ENCODE measurements at regions not wholly inside any gene's neighbourhood (a gene's known extent, or its start where the extent isn't known, plus 50 kb on each side); places are given as distances from the start of the nearest gene placed in this dataset.

GRCh38 chr3:5798809-5799208, 611.3 kb downstream of the EDEM1 start:
- H3K4me3 Mint-ChIP-seq, result no peak overlapping the region
- POLR2A ChIA-PET, result no interaction called here
- no peaks in the 10 kb centered on the region for H3K27me3 Mint-ChIP-seq
- CTCF ChIA-PET, result no interaction called here
- DNase-seq, result no peak
- no peaks in the 10 kb centered on the region for H3K9me3 Mint-ChIP-seq
- no peaks in the 10 kb centered on the region for H3K4me1 Mint-ChIP-seq
- H3K36me3 Mint-ChIP-seq (ENCODE audit: low read depth), result no peaks in the 10 kb centered on the region
- H3K27ac Mint-ChIP-seq, result no peak overlapping the region

GRCh38 chr3:5799398-5799797, 611.9 kb downstream of the EDEM1 start:
- ChIA-PET CTCF (no interaction called here), POLR2A (no interaction called here)
- H3K36me3 Mint-ChIP-seq (ENCODE audit: low read depth), result no peaks in the 10 kb centered on the region
- H3K4me1 Mint-ChIP-seq, result no peaks in the 10 kb centered on the region
- no peak for DNase-seq
- H3K27me3 Mint-ChIP-seq, result no peaks in the 10 kb centered on the region
- no peaks in the 10 kb centered on the region for H3K9me3 Mint-ChIP-seq
- no peak overlapping the region for H3K4me3 Mint-ChIP-seq
- no peak overlapping the region for H3K27ac Mint-ChIP-seq

GRCh38 chr3:5800965-5801364, 613.5 kb downstream of the EDEM1 start:
- Mint-ChIP-seq H3K4me1 (no peaks in the 10 kb centered on the region), H3K27me3 (no peaks in the 10 kb centered on the region), H3K4me3 (no peak overlapping the region), H3K27ac (no peak overlapping the region), H3K36me3 (ENCODE audit: low read depth) (no peaks in the 10 kb centered on the region), H3K9me3 (no peaks in the 10 kb centered on the region)
- ChIA-PET CTCF (no interaction called here), POLR2A (no interaction called here)
- DNase-seq, result no peak

GRCh38 chr3:5806192-5806591, 618.7 kb downstream of the EDEM1 start:
- Mint-ChIP-seq H3K9me3 (no peaks in the 10 kb centered on the region), H3K4me3 (no peak overlapping the region), H3K27me3 (no peaks in the 10 kb centered on the region), H3K27ac (no peak overlapping the region), H3K4me1 (no peaks in the 10 kb centered on the region), H3K36me3 (ENCODE audit: low read depth) (no peaks in the 10 kb centered on the region)
- ChIA-PET POLR2A (no interaction called here), CTCF (no interaction called here)
- no peak for DNase-seq

- Mint-ChIP-seq H3K4me1 (no peaks in the 10 kb centered on the region), H3K4me3 (no peak overlapping the region), H3K27me3 (no peaks in the 10 kb centered on the region), H3K9me3 (peaks cover 4% of the 10 kb centered on the region), H3K27ac (no peak overlapping the region), H3K36me3 (ENCODE audit: low read depth) (no peaks in the 10 kb centered on the region)
- ChIA-PET CTCF (no interaction called here), POLR2A (no interaction called here)
- DNase-seq, result no peak
Measured at GRCh38 chr3:5809586-5810246, 622.2 kb downstream of the EDEM1 start.

- Mint-ChIP-seq H3K9me3 (peaks cover 4% of the 10 kb centered on the region), H3K4me1 (no peaks in the 10 kb centered on the region), H3K27ac (no peak overlapping the region), H3K4me3 (no peak overlapping the region), H3K27me3 (no peaks in the 10 kb centered on the region), H3K36me3 (ENCODE audit: low read depth) (no peaks in the 10 kb centered on the region)
- CTCF ChIA-PET, result no interaction called here
- no peak for DNase-seq
- POLR2A ChIA-PET, result no interaction called here
Measured at GRCh38 chr3:5811016-5811415, 623.5 kb downstream of the EDEM1 start.

- ChIA-PET POLR2A (no interaction called here), CTCF (no interaction called here)
- Mint-ChIP-seq H3K4me3 (no peak overlapping the region), H3K9me3 (peaks cover 4% of the 10 kb centered on the region), H3K27me3 (no peaks in the 10 kb centered on the region), H3K36me3 (ENCODE audit: low read depth) (no peaks in the 10 kb centered on the region), H3K4me1 (no peaks in the 10 kb centered on the region), H3K27ac (no peak overlapping the region)
- no peak for DNase-seq
Measured at GRCh38 chr3:5813521-5813920, 626.0 kb downstream of the EDEM1 start.

GRCh38 chr3:5822843-5823242, 635.3 kb downstream of the EDEM1 start:
- Mint-ChIP-seq H3K9me3 (peaks cover 2% of the 10 kb centered on the region), H3K27ac (no peak overlapping the region), H3K4me1 (no peaks in the 10 kb centered on the region), H3K27me3 (no peaks in the 10 kb centered on the region), H3K4me3 (no peak overlapping the region), H3K36me3 (ENCODE audit: low read depth) (no peaks in the 10 kb centered on the region)
- ChIA-PET POLR2A (no interaction called here), CTCF (no interaction called here)
- no peak for DNase-seq

GRCh38 chr3:5826467-5826866, 639.0 kb downstream of the EDEM1 start:
- Mint-ChIP-seq H3K4me1 (no peaks in the 10 kb centered on the region), H3K27me3 (no peaks in the 10 kb centered on the region), H3K27ac (no peak overlapping the region), H3K36me3 (ENCODE audit: low read depth) (no peaks in the 10 kb centered on the region), H3K4me3 (no peak overlapping the region), H3K9me3 (peaks cover 2% of the 10 kb centered on the region)
- no peak for DNase-seq
- ChIA-PET CTCF (no interaction called here), POLR2A (no interaction called here)

- Mint-ChIP-seq H3K4me1 (no peaks in the 10 kb centered on the region), H3K36me3 (ENCODE audit: low read depth) (no peaks in the 10 kb centered on the region), H3K4me3 (no peak overlapping the region), H3K27ac (no peak overlapping the region), H3K27me3 (no peaks in the 10 kb centered on the region), H3K9me3 (no peaks in the 10 kb centered on the region)
- DNase-seq, result no peak
- ChIA-PET CTCF (no interaction called here), POLR2A (no interaction called here)
Measured at GRCh38 chr3:5828251-5828650, 640.7 kb downstream of the EDEM1 start.

GRCh38 chr3:5840056-5840455, 652.5 kb downstream of the EDEM1 start:
- H3K36me3 Mint-ChIP-seq (ENCODE audit: low read depth), result no peaks in the 10 kb centered on the region
- no peaks in the 10 kb centered on the region for H3K27me3 Mint-ChIP-seq
- H3K27ac Mint-ChIP-seq, result no peak overlapping the region
- ChIA-PET CTCF (no interaction called here), POLR2A (no interaction called here)
- H3K4me1 Mint-ChIP-seq, result no peaks in the 10 kb centered on the region
- peaks cover 7% of the 10 kb centered on the region for H3K9me3 Mint-ChIP-seq
- no peak for DNase-seq
- H3K4me3 Mint-ChIP-seq, result no peak overlapping the region

- Mint-ChIP-seq H3K27me3 (no peaks in the 10 kb centered on the region), H3K27ac (no peak overlapping the region), H3K36me3 (ENCODE audit: low read depth) (no peaks in the 10 kb centered on the region), H3K9me3 (peaks cover 7% of the 10 kb centered on the region), H3K4me3 (no peak overlapping the region), H3K4me1 (no peaks in the 10 kb centered on the region)
- ChIA-PET POLR2A (no interaction called here), CTCF (no interaction called here)
- DNase-seq, result no peak
Measured at GRCh38 chr3:5841599-5841998, 654.1 kb downstream of the EDEM1 start.

- POLR2A ChIA-PET, result no interaction called here
- Mint-ChIP-seq H3K36me3 (ENCODE audit: low read depth) (no peaks in the 10 kb centered on the region), H3K27me3 (no peaks in the 10 kb centered on the region), H3K4me3 (no peak overlapping the region), H3K9me3 (no peaks in the 10 kb centered on the region), H3K4me1 (no peaks in the 10 kb centered on the region), H3K27ac (no peak overlapping the region)
- DNase-seq, result no peak
- CTCF ChIA-PET, result no interaction called here
Measured at GRCh38 chr3:5846261-5846660, 658.8 kb downstream of the EDEM1 start.

- no peak for DNase-seq
- POLR2A ChIA-PET, result no interaction called here
- Mint-ChIP-seq H3K27me3 (no peaks in the 10 kb centered on the region), H3K4me3 (no peak overlapping the region), H3K36me3 (ENCODE audit: low read depth) (no peaks in the 10 kb centered on the region), H3K9me3 (no peaks in the 10 kb centered on the region), H3K4me1 (no peaks in the 10 kb centered on the region), H3K27ac (no peak overlapping the region)
- CTCF ChIA-PET, result no interaction called here
Measured at GRCh38 chr3:5861151-5861550, 673.6 kb downstream of the EDEM1 start.

- no peaks in the 10 kb centered on the region for H3K4me1 Mint-ChIP-seq
- no peaks in the 10 kb centered on the region for H3K36me3 Mint-ChIP-seq (ENCODE audit: low read depth)
- no peak overlapping the region for H3K27ac Mint-ChIP-seq
- no peak for DNase-seq
- H3K4me3 Mint-ChIP-seq, result no peak overlapping the region
- CTCF ChIA-PET, result no interaction called here
- no peaks in the 10 kb centered on the region for H3K27me3 Mint-ChIP-seq
- no peaks in the 10 kb centered on the region for H3K9me3 Mint-ChIP-seq
- POLR2A ChIA-PET, result no interaction called here
Measured at GRCh38 chr3:5874931-5875341, 687.4 kb downstream of the EDEM1 start.
